HG02981 (cell line): ENCODE measurements at regions not wholly inside any gene's neighbourhood (a gene's known extent, or its start where the extent isn't known, plus 50 kb on each side); places are given as distances from the start of the nearest gene placed in this dataset.
"Not testable (repeated sequence)": the region's sequence is repeated elsewhere in the genome, so short reads cannot be mapped to it uniquely, and the experiment has no call there.

Source experiments
- ATAC-seq: cut with Tn5 transposase; IDR thresholded peaks from one replicate; pipeline ENCODE4 v1.9.1; 2021; ENCODE audit warnings: mild to moderate bottlenecking, moderate library complexity; ENCODE audit not compliant: unreplicated experiment

DNA sequence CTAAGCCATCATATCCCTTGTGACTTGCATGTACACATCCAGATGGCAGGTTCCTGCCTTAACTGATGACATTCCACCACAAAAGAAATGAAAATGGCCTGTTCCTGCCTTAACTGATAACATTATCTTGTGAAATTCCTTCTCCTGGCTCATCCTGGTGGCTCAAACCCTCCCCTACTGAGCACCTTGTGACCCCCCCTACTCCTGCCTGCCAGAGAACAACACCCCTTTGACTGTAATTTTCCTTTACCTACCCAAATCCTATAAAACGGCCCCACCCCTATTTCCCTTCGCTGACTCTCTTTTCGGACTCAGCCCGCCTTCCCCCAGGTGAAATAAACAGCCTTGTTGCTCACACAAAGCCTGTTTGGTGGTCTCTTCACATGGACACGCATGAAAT lies 390.0 kb downstream of the TUSC1 start:
- not testable (repeated sequence) for ATAC-seq

GRCh38 chr9:25284365-25284764 lies 393.9 kb downstream of the TUSC1 start:
- no peak for ATAC-seq

DNA sequence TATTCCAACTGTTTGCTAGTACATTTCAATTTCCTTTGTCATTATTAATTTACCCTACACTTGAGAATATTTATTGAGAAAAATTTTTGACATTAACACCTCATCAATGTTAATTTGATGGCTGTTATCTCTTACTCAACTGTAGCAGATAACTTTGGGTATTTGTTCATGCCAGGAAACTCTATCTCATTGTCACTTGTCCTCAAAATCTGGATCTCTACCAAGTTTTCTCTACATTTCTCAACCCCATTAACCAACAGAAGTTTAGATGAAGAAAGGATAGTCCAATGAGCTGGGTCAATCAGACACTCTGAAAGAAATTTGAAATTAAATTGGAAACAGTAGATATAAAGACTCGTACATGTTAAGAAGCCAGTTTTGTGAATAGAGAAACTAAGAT lies 395.3 kb downstream of the TUSC1 start:
- ATAC-seq = no peak

- ATAC-seq = no peak
These were observed 416.8 kb downstream of the TUSC1 start for GRCh38 chr9:25261445-25261844.

GRCh38 chr9:25260046-25260445 lies 418.2 kb downstream of the TUSC1 start:
- ATAC-seq = no peak

GRCh38 chr9:25255216-25255615 lies 423.0 kb downstream of the TUSC1 start:
- ATAC-seq = no peak

GRCh38 chr9:25254051-25254450 lies 424.2 kb downstream of the TUSC1 start:
- no peak for ATAC-seq

GRCh38 chr9:25241421-25241820 lies 436.8 kb downstream of the TUSC1 start:
- ATAC-seq = no peak

GRCh38 chr9:25226901-25227686 lies 451.1 kb downstream of the TUSC1 start:
- ATAC-seq = no peak

DNA sequence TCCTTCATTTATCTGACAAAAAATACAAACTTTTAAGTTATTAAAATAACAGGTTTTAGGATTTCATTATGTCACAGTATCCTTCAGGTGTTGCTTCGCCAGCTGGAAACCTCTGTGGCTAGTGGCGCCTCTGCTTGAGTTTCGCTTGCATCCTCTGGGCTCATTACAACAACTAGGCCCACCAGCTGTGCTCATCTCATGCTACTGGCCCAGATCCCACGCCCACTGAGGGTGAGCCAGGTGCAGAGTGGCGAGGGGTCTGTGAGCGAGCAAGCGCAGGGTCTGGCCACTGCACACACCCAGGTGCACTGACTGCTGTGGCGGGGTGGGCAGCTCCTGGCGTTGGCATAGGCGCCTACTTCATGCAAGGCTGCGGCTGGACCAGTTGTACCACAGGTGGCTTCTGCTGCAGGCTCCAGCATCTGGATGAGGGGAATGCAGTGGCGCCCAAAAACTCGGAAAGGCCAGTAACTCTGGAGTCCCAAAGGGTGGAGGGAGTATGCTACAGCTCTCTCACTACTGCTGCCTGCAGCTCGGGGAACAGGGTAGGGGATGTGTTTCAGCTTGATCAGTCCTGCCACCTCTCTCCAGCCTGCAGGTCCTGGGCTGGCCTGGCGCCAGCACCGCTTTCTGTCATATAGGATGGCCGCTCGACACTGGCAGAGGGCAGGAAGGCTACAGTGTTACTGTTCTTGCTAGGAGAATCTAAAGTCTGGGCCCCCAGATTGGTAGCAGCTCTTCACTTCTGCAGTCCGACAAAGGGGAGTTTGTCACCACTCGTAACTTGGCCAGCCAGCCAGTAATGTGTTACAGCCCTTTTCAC lies 452.1 kb downstream of the TUSC1 start:
- no peak for ATAC-seq

GRCh38 chr9:25224996-25225395 lies 453.2 kb downstream of the TUSC1 start:
- no peak for ATAC-seq

DNA sequence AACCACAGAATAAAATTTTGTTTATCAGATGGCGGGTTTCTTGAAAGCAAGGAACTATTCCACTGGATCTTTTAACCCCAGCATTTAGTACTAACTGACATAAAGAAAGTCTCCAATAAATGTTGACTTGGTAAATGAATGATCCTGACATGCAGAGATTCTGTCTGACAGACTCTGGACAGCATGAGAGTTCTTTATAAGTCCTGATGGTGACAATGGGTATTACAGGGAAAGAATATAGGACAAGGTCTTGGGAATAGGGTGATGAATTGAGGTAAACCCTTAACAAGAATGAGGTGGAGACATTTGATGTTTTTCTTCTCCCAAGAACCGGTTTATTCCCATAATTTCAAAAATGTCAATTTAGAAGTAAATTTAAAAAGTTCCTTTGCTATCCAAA lies 453.9 kb downstream of the TUSC1 start:
- ATAC-seq = no peak

GRCh38 chr9:25212361-25212760 lies 465.9 kb downstream of the TUSC1 start:
- no peak for ATAC-seq

DNA sequence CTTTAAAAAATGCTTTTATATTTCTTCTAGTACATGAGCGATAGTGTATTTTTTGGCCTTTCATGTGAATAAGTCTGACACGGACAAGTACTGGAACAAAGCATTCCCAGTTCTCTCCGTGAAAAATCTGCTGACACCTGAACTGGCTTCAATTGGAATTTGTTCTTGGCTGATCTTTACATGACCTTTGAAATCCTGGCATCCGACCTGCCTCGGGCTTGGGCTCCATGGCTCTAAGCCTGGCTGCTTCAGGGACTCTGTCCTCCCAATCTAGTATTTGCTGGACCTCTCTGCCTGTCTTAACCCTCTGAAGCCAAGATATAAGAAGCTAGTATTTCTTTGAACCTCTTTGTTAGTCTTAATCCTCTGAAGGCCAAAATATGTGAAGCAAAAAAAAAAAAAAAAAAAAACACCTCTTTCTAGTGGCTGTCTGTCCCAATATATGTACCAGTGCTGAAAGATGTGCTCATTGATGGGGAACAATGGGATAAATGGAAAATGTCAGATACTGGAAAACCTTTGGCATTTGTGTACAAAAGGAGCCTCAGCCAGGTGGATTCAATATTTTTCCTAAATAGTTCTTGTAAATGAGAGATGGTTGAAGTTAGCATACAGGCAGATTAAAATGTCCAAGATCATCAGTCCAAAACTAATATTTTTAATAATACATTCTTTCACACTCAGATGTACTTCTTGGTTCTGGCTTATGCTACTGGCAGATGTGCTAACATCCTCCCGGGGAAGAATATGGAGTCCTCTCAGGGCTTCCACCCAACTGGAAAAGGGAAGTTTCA lies 470.6 kb downstream of the TUSC1 start:
- ATAC-seq = no peak

- ATAC-seq = no peak
These were observed 472.2 kb downstream of the TUSC1 start for GRCh38 chr9:25206027-25206426.

GRCh38 chr9:25205285-25205684 lies 473.0 kb downstream of the TUSC1 start:
- ATAC-seq = no peak

DNA sequence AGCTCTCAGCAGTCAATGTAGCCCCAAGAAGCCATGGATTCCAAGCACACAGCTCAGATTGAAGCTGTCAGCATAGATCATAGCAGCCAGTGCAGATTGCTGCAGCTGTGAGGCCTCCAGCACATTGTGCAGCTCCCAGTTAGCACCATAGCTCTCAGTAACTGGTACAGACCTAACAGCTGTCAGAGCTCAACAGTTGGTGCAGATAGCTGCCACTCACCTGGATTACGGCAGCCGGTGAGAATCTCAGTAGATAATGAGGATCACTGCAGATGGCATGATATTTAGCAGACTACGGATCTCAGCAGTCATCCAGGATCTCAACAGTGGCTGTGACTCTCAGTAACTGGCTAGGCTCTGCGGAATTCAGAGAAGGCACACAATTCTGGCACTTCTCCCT lies 500.4 kb downstream of the TUSC1 start:
- ATAC-seq = no peak

DNA sequence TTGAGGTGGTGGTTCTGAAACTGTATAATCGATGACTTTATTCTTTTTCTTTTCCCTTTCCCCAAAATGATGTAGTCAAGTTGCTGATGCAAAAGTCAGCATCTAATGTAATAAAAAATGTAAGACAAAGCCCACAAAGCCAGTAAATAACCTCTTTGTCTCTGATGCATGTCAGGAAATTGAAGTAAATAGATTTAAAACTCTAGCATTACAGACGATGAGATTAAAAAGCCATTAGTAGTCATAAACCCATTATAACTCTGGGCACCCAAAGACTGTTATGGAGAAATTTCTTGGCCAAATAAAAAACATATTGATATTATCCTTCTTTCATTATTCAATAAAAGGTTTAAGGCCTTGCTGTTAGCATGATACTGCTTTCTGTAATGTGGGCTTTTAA lies 548.7 kb downstream of the TUSC1 start:
- no peak for ATAC-seq

- ATAC-seq = no peak
These were observed 556.4 kb downstream of the TUSC1 start for GRCh38 chr9:25121811-25122210.

GRCh38 chr9:25119041-25119440 lies 559.2 kb downstream of the TUSC1 start:
- no peak for ATAC-seq

GRCh38 chr9:25117791-25118190 lies 560.5 kb downstream of the TUSC1 start:
- no peak for ATAC-seq
